ENCODE measurements at regions not wholly inside any gene's neighbourhood (a gene's known extent, or its start where the extent isn't known, plus 50 kb on each side); places are given as distances from the start of the nearest gene placed in this dataset.
"Not testable (repeated sequence)": the region's sequence is repeated elsewhere in the genome, so short reads cannot be mapped to it uniquely, and the experiment has no call there.

DNA sequence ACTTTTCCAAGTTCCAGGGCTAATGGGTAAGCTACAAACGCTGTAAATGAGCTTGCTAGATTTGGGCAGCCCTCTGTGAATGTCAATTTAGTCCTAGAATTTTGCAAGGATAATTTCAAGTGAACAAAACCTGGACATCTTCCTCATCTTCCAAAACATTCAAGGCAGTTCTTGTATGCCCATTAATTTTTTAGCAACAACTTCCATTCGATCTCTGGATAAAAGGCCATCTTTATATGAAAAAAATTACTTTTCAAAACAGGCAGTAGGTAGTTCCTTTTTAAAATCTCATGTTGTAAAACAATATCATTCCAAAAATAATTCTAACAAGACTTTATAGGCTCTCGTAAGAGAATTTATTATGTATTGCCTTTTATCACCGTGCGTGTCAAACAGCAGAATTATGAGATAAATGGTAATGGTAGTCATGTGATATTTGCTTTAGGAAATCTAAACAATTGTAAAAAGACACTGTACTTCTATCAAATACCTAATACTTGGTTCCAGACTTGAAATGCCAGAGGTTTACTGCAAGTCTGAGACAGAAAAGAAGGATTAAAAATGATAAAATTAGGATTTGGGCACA is 143.7 kb upstream of the NRP1 start:
- Mint-ChIP-seq H3K36me3 (ENCODE audit: low read depth) (no peaks in the 10 kb centered on the region), H3K27me3 (ENCODE audit: low read depth) (no peaks in the 10 kb centered on the region), H3K4me3 (no peak overlapping the region), H3K4me1 (peaks cover 21% of the 10 kb centered on the region), H3K27ac (peak overlapping the region in 1 of 3 experiments; percentile 32), H3K9me3 (peaks cover 2% of the 10 kb centered on the region)
- TF ChIP-seq, protein P1, sequence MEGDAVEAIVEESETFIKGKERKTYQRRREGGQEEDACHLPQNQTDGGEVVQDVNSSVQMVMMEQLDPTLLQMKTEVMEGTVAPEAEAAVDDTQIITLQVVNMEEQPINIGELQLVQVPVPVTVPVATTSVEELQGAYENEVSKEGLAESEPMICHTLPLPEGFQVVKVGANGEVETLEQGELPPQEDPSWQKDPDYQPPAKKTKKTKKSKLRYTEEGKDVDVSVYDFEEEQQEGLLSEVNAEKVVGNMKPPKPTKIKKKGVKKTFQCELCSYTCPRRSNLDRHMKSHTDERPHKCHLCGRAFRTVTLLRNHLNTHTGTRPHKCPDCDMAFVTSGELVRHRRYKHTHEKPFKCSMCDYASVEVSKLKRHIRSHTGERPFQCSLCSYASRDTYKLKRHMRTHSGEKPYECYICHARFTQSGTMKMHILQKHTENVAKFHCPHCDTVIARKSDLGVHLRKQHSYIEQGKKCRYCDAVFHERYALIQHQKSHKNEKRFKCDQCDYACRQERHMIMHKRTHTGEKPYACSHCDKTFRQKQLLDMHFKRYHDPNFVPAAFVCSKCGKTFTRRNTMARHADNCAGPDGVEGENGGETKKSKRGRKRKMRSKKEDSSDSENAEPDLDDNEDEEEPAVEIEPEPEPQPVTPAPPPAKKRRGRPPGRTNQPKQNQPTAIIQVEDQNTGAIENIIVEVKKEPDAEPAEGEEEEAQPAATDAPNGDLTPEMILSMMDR (IDR thresholded peaks at IDR 0.05; ENCODE audit: unreplicated experiment in 3 of 3), result no peak

DNA sequence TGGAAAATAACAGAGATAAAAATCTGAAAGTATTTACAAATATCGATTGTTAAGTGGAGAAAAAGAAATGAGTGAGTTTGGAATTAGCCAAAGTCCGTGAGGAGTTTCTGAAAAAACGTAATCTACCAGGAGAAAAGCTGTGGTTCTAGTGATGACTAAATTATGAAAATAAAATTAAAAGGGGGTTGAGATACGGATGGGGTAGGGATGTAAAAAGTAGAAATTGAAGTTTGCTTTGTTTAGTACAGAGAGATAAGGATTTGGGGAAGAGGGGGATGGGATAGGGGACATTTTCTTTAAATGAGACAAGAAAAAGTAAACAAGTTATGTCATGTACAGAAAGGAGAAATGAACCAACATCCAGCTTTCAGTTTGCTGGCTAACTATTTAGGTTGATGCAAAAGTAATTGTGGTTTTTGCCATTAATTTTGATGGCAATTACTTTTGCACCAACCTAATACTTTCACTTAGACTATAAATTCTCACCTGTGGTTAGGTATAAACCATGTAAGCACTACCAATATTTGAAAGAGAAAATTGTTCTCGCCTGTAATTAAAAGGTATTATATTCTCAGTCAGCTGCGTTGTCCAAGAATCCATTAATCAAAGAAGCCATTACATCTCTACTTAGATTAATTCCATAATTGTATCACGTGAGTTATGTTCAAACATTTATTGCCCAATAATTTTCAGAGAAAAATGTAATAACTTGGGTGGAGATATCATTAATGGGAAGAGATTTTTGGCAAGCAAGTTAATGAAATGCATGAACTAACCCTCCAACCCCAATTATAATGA is 143.0 kb upstream of the NRP1 start:
- Mint-ChIP-seq H3K4me3 (no peak overlapping the region), H3K27ac (no peak overlapping the region), H3K9me3 (peaks cover 2% of the 10 kb centered on the region), H3K27me3 (ENCODE audit: low read depth) (no peaks in the 10 kb centered on the region), H3K36me3 (ENCODE audit: low read depth) (no peaks in the 10 kb centered on the region), H3K4me1 (peaks cover 14% of the 10 kb centered on the region)
- TF ChIP-seq, protein P1 (IDR thresholded peaks at IDR 0.05; ENCODE audit: unreplicated experiment in 3 of 3), result no peak

DNA sequence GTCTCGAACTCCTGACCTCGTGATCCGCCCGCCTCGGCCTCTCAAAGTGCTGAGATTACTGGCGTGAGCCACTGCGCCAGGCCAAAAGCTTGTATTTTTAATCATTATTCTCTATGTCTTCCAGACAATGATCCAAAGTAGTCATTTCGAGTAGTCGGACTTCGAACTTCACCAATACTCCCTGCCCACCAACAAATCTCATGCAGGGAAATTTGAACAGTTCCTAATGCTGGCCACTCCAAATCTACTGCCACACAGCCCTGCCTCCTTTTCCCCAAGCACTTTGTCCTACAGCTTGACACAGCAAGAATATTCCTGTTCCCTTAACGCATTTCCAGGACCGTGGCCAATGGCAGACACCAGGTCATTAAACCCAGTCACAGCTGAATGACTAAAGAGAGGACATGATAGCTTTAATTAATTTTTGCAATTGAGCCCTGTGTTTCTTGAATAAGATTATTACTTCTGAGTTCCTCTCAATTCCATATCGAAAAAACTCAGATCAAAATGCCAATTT is 142.3 kb upstream of the NRP1 start:
- H3K36me3 Mint-ChIP-seq (ENCODE audit: low read depth), result no peaks in the 10 kb centered on the region
- TF ChIP-seq, protein P1 (IDR thresholded peaks at IDR 0.05; ENCODE audit: unreplicated experiment in 3 of 3), result no peak
- no peak overlapping the region for H3K4me3 Mint-ChIP-seq
- peaks cover 8% of the 10 kb centered on the region for H3K4me1 Mint-ChIP-seq
- no peak overlapping the region for H3K27ac Mint-ChIP-seq
- H3K9me3 Mint-ChIP-seq, result peaks cover 2% of the 10 kb centered on the region
- no peaks in the 10 kb centered on the region for H3K27me3 Mint-ChIP-seq (ENCODE audit: low read depth)

DNA sequence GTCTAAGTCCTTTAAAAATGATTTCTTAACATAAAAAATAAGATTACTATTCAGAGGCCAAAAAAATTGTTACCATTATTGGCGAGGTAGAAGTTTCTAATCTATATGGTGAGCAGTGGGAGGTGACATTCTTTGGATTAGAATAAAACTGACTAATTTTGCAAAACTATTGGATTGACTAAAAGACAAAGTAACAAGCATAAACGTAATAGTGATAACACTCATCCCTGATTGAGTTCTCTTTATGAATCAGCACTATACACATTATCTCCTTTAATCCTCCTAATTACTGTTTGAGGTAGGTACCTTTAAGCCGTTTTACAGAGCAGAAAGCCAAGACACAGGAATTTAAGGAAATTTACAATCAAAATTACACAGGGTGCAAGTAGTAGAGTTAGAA is 139.2 kb upstream of the NRP1 start:
- Mint-ChIP-seq H3K27ac (no peak overlapping the region), H3K9me3 (peaks cover 6% of the 10 kb centered on the region), H3K4me1 (peaks cover 8% of the 10 kb centered on the region), H3K4me3 (no peak overlapping the region), H3K27me3 (ENCODE audit: low read depth) (no peaks in the 10 kb centered on the region), H3K36me3 (ENCODE audit: low read depth) (no peaks in the 10 kb centered on the region)
- TF ChIP-seq, protein P1 (IDR thresholded peaks at IDR 0.05; ENCODE audit: unreplicated experiment in 3 of 3), result no peak

DNA sequence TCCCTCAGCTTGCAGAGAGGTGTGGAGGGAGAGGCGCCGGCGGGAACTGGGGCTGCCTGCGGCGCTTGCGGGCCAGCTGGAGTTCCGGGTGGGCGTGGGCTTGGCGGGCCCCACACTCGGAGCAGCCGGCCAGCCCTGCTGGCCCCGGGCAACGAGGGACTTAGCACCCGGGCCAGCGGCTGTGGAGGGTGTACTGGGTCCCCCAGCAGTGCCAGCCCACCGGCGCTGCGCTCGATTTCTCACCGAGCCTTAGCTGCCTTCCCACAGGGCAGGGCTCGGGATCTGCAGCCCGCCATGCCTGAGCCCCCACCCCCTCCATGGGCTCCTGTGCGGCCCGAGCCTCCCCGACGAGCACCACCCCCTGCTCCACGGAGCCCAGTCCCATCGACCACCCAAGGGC is 133.5 kb upstream of the NRP1 start:
- not testable (repeated sequence) for H3K36me3 Mint-ChIP-seq (ENCODE audit: low read depth); H3K27ac Mint-ChIP-seq; H3K4me1 Mint-ChIP-seq; H3K27me3 Mint-ChIP-seq (ENCODE audit: low read depth); H3K9me3 Mint-ChIP-seq; H3K4me3 Mint-ChIP-seq

DNA sequence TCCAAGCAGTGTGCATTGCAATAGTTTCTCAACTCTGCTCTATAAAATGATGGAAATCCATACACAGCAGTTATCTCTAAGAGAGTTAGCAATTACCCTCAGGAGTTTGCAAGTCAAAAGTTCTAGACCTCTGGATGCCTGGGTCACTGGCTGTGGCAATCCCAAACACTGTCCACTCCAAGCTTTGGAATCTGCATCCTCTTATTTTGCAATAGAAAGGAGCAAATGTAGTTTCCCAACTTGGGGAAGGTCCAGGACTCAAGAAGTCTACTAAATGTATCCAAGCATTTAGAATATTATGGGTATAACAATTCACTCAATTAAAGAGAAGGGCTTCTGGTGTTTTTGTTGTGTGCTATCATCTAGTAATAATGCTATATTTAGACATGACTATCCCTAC is 131.3 kb upstream of the NRP1 start:
- H3K4me1 Mint-ChIP-seq, result no peaks in the 10 kb centered on the region
- TF ChIP-seq, protein P1 (IDR thresholded peaks at IDR 0.05; ENCODE audit: unreplicated experiment in 3 of 3), result no peak

More for the DNA sequence above, 131.3 kb upstream of the NRP1 start:
- Mint-ChIP-seq H3K27me3 (ENCODE audit: low read depth) (peaks cover 4% of the 10 kb centered on the region), H3K36me3 (ENCODE audit: low read depth) (no peaks in the 10 kb centered on the region), H3K27ac (no peak overlapping the region), H3K4me3 (no peak overlapping the region), H3K9me3 (peaks cover 4% of the 10 kb centered on the region)

Measured in nephron (organoid).